Urothelium cell line (cell line): ENCODE measurements at regions not wholly inside any gene's neighbourhood (a gene's known extent, or its start where the extent isn't known, plus 50 kb on each side); places are given as distances from the start of the nearest gene placed in this dataset.
A peak's percentile ranks its signal among the peaks of the same experiment; 100 is the strongest.
"Not testable (repeated sequence)": the region's sequence is repeated elsewhere in the genome, so short reads cannot be mapped to it uniquely, and the experiment has no call there.

Experiments used
- DNase-seq: peaks from one replicate; pipeline ENCODE4 v3.0.0; 2011; ENCODE audit warnings: low spot score, mixed read lengths
- FAIRE-seq: peaks from 2 replicates; lab custom pipeline; 2011; peaks lifted over from hg19 to GRCh38; lab: Jason Lieb, UNC

- DNase-seq (no peak), FAIRE-seq (no peak)
These were observed 50.2 kb upstream of the DACT2 start for GRCh38 chr6:168369786-168370185.

- DNase-seq (peak; percentile 85), FAIRE-seq (no peak)
These were observed 50.9 kb upstream of the DACT2 start for GRCh38 chr6:168370310-168370991.

- FAIRE-seq (no peak), DNase-seq (no peak)
These were observed 51.6 kb upstream of the DACT2 start for GRCh38 chr6:168371185-168371584.

GRCh38 chr6:168371618-168371980 lies 52.0 kb upstream of the DACT2 start:
- no peak for FAIRE-seq
- DNase-seq = no peak

GRCh38 chr6:168371981-168372711 lies 52.6 kb upstream of the DACT2 start:
- no peak for FAIRE-seq
- no peak for DNase-seq

- DNase-seq (no peak), FAIRE-seq (no peak)
These were observed 53.3 kb upstream of the DACT2 start for GRCh38 chr6:168372889-168373288.

- no peak for FAIRE-seq
These were observed 53.8 kb upstream of the DACT2 start for GRCh38 chr6:168373389-168373788.

GRCh38 chr6:168374051-168374502 lies 54.5 kb upstream of the DACT2 start:
- FAIRE-seq = no peak

More at GRCh38 chr6:168373389-168373788, 53.8 kb upstream of the DACT2 start:
- DNase-seq = no peak

GRCh38 chr6:168374541-168375071 lies 55.0 kb upstream of the DACT2 start:
- DNase-seq = no peak
- FAIRE-seq = no peak

More at GRCh38 chr6:168374051-168374502, 54.5 kb upstream of the DACT2 start:
- DNase-seq = no peak

GRCh38 chr6:168376120-168376519 lies 56.5 kb upstream of the DACT2 start:
- DNase-seq (no peak), FAIRE-seq (no peak)

GRCh38 chr6:168376811-168377483 lies 57.4 kb upstream of the DACT2 start:
- FAIRE-seq = no peak
- DNase-seq = no peak

- FAIRE-seq = no peak
These were observed 57.9 kb upstream of the DACT2 start for GRCh38 chr6:168377484-168377855.

GRCh38 chr6:168377856-168378832 lies 58.6 kb upstream of the DACT2 start:
- DNase-seq = no peak

More at GRCh38 chr6:168377484-168377855, 57.9 kb upstream of the DACT2 start:
- DNase-seq = no peak

GRCh38 chr6:168379579-168379978 lies 60.0 kb upstream of the DACT2 start:
- DNase-seq, FAIRE-seq: not testable (repeated sequence)

More at GRCh38 chr6:168377856-168378832, 58.6 kb upstream of the DACT2 start:
- no peak for FAIRE-seq

- FAIRE-seq = peak; percentile 30
These were observed 60.6 kb upstream of the SMOC2 start for GRCh38 chr6:168380166-168380955.

GRCh38 chr6:168380956-168381605 lies 59.9 kb upstream of the SMOC2 start:
- DNase-seq = no peak
- no peak for FAIRE-seq

More at GRCh38 chr6:168380166-168380955, 60.6 kb upstream of the SMOC2 start:
- not testable (repeated sequence) for DNase-seq

GRCh38 chr6:168381726-168382458 lies 59.1 kb upstream of the SMOC2 start:
- no peak for FAIRE-seq
- no peak for DNase-seq
